ENCODE measurements at regions not wholly inside any gene's neighbourhood (a gene's known extent, or its start where the extent isn't known, plus 50 kb on each side); places are given as distances from the start of the nearest gene placed in this dataset.
"Not testable (repeated sequence)": the region's sequence is repeated elsewhere in the genome, so short reads cannot be mapped to it uniquely, and the experiment has no call there.

DNA sequence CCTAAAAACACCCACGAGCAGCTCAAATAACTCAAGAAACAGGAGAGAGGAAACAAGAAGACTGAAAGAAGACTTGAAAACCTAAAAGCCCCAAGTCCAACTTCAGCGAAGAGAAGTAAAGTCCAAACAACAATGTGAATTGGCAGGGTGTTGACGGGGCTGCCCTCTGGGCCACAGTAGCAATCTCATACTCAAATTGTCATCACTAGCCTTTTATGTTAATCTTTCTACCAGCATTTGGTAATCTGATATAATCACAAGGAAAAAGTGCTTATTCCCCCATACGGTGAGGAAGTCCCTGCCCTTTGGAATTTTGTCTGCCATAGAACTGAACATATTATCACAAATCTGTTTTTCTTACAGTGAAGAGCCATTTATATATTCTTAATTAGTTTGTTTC, 51.5 kb upstream of the IFNE start:
- DNase-seq (ENCODE audit: low read depth in 3 of 3, low spot score in 2 of 3) = no peak

DNA sequence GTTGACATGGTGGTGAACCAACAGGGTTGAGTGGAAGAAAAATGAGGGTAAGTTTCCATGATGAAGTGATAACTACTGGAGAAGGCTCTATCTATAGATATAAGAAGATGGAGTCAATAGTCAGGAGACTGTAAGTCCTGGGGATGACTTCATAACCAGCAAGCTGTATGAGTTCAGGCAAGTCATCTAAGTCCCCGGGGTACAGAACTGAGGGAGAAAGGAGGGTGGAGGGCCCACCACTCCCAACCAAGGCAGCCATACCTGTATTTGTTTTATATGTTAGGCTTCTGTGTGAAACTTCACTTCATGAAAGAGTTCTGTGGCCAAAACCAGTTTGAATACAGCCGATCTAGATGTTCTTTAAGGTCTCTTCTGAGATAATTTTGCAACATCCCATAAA, 53.3 kb upstream of the IFNE start:
- no peak for DNase-seq (ENCODE audit: low read depth in 3 of 3, low spot score in 2 of 3)

GRCh38 chr9:21542787-21543186, 60.7 kb upstream of the IFNE start:
- no peak for DNase-seq (ENCODE audit: low read depth in 3 of 3, low spot score in 2 of 3)

DNA sequence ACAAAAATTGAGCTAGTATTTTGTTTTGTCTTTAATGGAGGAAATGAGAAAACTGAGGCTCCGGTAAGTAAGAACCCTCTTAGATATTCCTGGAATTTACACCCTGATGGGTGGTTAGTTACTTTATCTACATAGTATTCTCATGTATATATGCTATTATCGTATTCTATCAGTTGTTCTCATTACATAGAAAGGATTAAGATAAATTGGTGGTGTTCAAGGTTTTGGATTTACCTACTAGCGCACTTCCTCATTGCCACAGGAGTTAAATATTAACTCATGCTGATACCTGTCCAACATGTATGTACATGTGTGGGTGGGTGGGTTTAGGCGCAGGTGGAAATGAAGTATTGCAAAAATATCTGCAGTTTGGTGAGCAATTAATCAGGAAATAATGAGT, 61.1 kb upstream of the IFNE start:
- no peak for DNase-seq (ENCODE audit: low read depth in 3 of 3, low spot score in 2 of 3)

DNA sequence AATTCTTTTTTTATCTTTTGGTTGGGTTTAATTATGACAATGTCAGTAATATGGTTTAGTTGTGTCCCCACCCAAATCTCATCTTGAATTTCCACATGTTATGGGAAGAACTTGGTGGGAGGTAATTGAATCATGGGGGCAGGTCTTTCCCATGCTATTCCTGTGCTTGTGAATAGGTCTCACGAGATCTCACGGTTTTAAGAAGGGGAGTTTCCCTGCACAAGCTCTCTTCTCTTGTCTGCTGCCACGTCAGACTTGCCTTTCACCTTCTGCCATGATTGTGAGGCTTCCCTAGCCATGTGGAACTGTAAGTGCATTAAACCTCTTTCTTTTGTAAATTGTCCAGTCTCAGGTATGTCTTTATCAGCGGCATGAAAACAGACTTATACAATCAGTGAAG, 61.7 kb upstream of the IFNE start:
- not testable (repeated sequence) for DNase-seq (ENCODE audit: low read depth in 3 of 3, low spot score in 2 of 3)

GRCh38 chr9:21546949-21547348, 64.8 kb upstream of the IFNE start:
- DNase-seq (ENCODE audit: low read depth in 3 of 3, low spot score in 2 of 3) = no peak

- DNase-seq (ENCODE audit: low read depth in 3 of 3, low spot score in 2 of 3) = no peak
These were observed 67.2 kb upstream of the IFNE start for GRCh38 chr9:21549251-21549765.

- DNase-seq (ENCODE audit: low read depth in 3 of 3, low spot score in 2 of 3) = no peak
These were observed 67.8 kb upstream of the IFNE start for GRCh38 chr9:21549890-21550289.

DNA sequence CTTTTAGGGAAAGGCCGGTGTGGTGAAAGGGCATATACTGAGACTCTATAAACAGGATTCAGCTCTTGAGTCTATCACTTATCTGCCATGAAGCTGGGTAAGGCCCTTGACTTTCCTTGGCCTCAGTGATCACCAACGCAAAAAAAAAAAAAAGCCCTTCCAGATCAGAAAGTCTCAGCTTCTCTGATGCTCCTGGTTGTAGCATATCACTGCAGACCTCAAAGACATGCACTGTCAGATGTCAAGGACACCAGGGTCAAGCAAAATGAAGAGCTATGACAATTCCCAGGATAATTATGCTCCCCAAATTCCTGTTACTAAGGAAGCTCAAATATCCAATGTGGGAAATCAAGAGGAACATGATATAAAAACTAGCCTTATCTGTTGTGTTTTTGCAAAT, 68.3 kb upstream of the IFNE start:
- no peak for DNase-seq (ENCODE audit: low read depth in 3 of 3, low spot score in 2 of 3)

GRCh38 chr9:21551401-21551800, 69.3 kb upstream of the IFNE start:
- no peak for DNase-seq (ENCODE audit: low read depth in 3 of 3, low spot score in 2 of 3)

GRCh38 chr9:21552244-21553170, 70.4 kb upstream of the IFNE start:
- no peak for DNase-seq (ENCODE audit: low read depth in 3 of 3, low spot score in 2 of 3)

- no peak for DNase-seq (ENCODE audit: low read depth in 3 of 3, low spot score in 2 of 3)
These were observed 71.3 kb upstream of the IFNE start for GRCh38 chr9:21553441-21553840.

- DNase-seq (ENCODE audit: low read depth in 3 of 3, low spot score in 2 of 3) = no peak
These were observed 72.7 kb upstream of the IFNE start for GRCh38 chr9:21554813-21555212.

DNA sequence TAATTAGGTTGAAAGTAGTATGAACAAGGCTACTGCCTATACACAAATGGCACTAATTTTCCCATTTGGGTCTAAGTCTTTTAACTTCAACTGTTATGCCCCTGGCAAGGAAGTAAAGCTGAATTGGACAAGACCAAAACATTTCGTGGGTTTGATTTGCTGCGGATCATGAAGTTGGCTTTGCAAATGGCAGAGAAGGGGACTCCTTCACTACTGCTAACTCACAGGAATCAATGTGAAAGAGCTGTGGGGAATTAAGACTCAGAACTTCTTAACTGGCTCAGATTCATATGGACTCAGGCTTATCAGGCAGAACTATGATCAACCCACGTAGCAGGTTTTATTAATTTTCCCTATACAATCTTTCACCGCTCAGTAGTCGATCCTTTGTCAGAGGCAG, 73.8 kb upstream of the IFNE start:
- no peak for DNase-seq (ENCODE audit: low read depth in 3 of 3, low spot score in 2 of 3)

- no peak for DNase-seq (ENCODE audit: low read depth in 3 of 3, low spot score in 2 of 3)
These were observed 74.7 kb upstream of the IFNE start for GRCh38 chr9:21556581-21557427.

GRCh38 chr9:21557428-21557768, 75.3 kb upstream of the IFNE start:
- no peak for DNase-seq (ENCODE audit: low read depth in 3 of 3, low spot score in 2 of 3)

DNA sequence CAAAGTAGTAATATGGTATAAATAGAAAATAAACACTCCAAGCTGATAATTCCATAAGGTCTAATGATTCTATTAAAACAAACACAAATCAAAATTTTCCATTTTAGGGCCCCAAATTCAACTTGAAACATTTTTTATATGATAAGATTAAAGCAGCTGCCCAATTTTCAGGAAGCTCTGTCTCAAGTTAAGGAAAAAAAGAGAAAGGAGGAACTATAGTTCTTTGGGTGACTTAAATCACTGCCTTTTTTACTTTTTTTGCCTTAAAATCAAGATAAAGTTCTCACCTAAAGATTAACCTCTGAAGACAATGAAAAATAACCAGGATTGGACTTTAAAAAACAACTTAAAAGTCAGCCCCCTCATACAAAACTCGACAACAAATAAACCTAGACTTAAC, 76.0 kb upstream of the IFNE start:
- DNase-seq (ENCODE audit: low read depth in 3 of 3, low spot score in 2 of 3) = no peak

GRCh38 chr9:21558615-21559401, 76.7 kb upstream of the IFNE start:
- no peak for DNase-seq (ENCODE audit: low read depth in 3 of 3, low spot score in 2 of 3)

GRCh38 chr9:21559402-21560280, 77.5 kb upstream of the IFNE start:
- DNase-seq (ENCODE audit: low read depth in 3 of 3, low spot score in 2 of 3) = no peak

DNA sequence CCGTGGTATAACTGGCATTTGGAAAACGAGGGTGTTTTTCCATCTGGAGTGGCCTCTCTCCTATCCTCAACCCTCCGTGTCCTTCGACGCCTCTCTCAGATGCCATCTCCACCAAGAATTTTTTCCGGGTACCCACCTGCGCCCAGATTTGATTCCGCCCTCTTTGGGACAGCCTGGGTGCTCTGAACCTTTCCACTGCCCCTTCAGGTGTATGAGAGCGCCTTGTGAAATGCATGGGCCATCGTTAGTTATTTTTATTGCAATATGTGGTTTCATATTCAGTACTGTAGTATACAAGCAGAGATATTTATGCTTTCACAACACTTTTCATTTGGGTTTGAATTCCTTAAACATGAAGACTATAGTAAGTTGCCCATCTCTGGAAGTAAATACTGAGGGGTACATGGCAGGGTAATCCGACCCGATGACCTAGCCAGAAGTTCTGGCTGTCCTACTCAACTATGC, 78.2 kb upstream of the IFNE start:
- DNase-seq (ENCODE audit: low read depth in 3 of 3, low spot score in 2 of 3) = no peak

Data from right renal cortex interstitium (tissue), 3 donors.